ENCODE measurements at regions not wholly inside any gene's neighbourhood (a gene's known extent, or its start where the extent isn't known, plus 50 kb on each side); places are given as distances from the start of the nearest gene placed in this dataset.

- TF ChIP-seq CTCF (IDR thresholded peaks at IDR 0.05) = no peak
These were observed 1335.3 kb upstream of the CDH2 start for GRCh38 chr18:29512203-29512602.

- TF ChIP-seq CTCF (IDR thresholded peaks at IDR 0.05) = no peak
These were observed 1325.0 kb upstream of the CDH2 start for GRCh38 chr18:29501952-29502351.

GRCh38 chr18:29496152-29496680 lies 1319.3 kb upstream of the CDH2 start:
- TF ChIP-seq CTCF (IDR thresholded peaks at IDR 0.05) = no peak

- no peak for TF ChIP-seq CTCF (IDR thresholded peaks at IDR 0.05)
These were observed 1317.4 kb upstream of the CDH2 start for GRCh38 chr18:29494371-29494770.

GRCh38 chr18:29491907-29492306 lies 1315.0 kb upstream of the CDH2 start:
- TF ChIP-seq CTCF (IDR thresholded peaks at IDR 0.05) = no peak

- no peak for TF ChIP-seq CTCF (IDR thresholded peaks at IDR 0.05)
These were observed 1311.7 kb upstream of the CDH2 start for GRCh38 chr18:29488617-29489016.

- no peak for TF ChIP-seq CTCF (IDR thresholded peaks at IDR 0.05)
These were observed 1288.6 kb upstream of the CDH2 start for GRCh38 chr18:29465526-29465925.

GRCh38 chr18:29459972-29460371 lies 1283.0 kb upstream of the CDH2 start:
- no peak for TF ChIP-seq CTCF (IDR thresholded peaks at IDR 0.05)
